MV-4-11 (cell line): ENCODE measurements at regions not wholly inside any gene's neighbourhood (a gene's known extent, or its start where the extent isn't known, plus 50 kb on each side); places are given as distances from the start of the nearest gene placed in this dataset.
A peak's percentile ranks its signal among the peaks of the same experiment; 100 is the strongest.

Experiments used
- DNase-seq: peaks from one replicate; lab custom pipeline; 2025; lab: John Stamatoyannopoulos, UW

DNA sequence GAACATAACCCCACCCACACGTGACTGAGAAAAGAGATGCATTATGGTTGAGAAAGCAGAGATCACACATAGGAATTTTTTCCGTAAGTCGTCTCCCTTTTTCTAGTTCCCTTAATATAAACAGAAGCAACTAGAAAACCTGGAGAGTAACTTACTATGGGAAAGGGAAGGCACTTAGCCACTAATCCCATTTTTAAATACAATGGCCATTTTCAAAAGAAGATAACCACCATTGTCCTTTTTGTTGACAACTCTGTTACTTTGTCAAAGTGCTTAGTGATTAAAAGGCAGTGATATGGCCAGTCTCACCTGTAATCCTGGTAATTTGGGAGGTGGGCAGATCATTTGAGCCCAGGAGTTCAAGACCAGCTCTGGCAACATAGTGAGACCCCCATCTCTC is 184.4 kb upstream of the UMPS start:
- DNase-seq: no peak

DNA sequence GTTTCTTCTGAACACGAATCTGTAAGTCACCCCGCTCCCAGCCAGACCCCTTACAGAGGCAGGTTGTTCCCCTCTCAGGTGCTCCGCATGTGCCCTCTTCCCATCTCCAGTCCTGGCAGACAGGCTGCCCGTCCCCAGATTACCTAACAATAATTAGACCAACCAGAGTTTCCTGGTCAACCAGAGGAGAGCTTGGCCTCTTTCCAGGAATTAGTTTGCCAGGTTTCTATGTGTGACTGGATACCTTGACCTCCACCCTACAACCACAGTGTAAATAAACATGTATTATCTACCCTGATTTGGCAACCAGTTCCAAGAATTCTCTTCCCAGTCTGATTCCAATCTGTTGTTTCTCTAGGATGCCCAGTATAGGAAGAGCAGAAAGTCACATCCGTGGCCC is 178.0 kb upstream of the UMPS start:
- no peak for DNase-seq

DNA sequence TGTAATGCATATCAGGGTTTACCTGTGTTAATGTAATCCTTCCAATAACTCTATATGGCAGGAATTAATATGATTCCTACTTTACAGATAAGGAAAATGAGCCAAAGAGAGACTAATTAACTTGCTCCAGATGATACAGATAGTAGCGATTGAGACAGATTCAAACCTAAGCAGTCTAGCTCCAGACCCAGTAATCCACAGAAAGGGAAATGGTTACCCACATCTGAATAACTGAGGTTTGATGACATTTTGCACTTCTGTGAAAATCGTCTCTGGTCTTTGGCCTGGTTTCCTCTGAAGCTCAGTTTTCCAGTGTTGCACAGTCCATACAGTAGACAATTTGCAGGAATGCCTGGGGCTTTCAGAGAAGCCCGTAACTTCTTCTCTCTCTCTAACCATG is 177.1 kb upstream of the UMPS start:
- DNase-seq: peak; percentile 45

DNA sequence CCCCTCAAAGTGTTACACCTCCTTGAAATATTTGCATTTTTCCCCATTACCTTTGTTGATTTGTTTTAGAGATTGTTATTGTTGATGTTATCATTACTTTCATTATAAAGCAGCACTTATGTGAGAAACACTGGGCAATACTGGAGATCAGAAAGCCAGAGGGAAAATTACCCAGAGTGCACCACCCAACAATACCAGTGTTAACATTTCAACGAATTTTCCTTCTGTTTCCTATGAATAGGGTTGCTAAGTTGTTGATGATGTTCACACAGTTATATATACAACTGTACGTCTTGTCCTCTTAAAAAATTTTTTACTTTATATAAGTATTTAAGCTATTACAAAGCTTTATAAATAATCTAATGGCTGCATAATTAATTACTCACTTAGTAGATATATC is 173.6 kb upstream of the UMPS start:
- DNase-seq: no peak

DNA sequence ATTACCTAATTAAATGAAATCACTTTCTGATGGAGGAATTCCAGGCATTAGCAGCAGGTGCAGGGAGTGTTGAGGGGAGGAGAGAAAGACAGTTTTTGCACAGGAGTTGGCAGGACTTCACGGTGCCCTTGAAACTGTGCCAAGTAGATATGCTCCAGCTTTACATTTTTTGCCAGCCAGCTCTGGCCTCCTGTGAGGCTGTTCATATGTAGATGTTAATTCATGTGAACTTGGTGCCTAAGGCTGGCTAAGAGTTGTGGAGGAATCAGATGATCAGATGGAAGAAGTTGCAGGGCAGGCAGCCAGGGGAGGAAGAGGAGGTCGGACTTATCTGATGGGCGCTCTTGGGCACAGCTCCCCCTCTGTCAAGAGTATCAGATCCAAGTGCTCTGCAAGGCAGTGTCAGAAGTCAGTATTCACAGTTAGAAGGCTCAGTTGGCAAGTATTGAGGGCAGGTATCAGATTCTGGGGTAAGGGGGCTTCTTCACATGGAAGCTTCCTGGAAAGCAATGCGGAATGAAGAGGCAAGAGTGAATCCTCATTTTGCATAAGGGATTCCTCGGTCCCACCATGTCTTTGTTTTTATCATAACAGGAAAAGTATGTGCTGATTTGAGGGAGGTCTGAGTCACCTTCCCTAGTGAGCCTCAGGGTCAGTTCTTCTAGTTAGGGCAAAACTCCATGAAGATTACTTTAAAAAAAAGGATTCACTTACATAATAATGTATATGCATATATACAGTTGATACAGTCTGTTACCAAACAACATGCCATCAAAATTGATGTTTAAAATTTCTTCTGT is 172.6 kb upstream of the UMPS start:
- DNase-seq: no peak

DNA sequence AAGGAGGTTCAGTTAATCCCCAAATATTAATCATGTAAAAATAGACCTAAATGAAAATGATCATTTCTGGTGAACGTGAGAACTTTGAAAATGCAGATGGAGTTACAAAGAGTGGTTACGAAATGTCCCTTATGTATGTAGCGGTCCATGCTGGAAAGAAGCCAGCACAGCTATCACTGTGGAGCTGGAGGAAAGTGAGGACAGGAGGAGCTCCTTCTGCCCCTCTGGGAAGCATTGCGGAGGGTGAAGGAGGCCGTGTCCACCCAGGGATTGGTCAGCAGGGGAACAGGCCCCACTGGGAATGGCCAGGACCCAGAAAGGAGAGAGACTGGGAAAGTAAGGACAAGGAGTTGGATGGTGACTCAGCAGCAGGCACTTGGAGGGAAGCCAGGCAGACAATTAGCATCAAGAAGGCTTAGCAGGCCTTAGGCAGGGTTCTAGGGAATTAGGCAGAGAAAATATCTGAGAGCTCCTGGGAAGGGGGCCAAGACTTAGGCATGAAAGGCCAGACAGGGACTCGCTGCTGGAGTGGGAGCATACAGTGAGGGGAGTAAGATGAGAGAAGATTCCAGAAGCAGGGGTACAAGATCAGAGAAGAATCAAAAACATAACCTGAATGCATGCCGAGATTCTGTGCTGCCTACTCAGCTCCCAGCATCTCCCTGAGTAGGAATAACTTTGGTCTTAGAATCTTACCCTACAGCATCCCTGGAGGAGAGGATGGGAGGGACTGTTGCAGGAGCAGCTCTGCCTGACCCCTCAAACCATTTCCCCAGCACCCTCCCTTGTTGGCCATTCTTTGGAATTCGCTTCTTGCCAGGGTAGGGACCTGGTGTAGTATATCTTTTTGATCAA is 171.0 kb upstream of the UMPS start:
- peak; percentile 15 for DNase-seq

DNA sequence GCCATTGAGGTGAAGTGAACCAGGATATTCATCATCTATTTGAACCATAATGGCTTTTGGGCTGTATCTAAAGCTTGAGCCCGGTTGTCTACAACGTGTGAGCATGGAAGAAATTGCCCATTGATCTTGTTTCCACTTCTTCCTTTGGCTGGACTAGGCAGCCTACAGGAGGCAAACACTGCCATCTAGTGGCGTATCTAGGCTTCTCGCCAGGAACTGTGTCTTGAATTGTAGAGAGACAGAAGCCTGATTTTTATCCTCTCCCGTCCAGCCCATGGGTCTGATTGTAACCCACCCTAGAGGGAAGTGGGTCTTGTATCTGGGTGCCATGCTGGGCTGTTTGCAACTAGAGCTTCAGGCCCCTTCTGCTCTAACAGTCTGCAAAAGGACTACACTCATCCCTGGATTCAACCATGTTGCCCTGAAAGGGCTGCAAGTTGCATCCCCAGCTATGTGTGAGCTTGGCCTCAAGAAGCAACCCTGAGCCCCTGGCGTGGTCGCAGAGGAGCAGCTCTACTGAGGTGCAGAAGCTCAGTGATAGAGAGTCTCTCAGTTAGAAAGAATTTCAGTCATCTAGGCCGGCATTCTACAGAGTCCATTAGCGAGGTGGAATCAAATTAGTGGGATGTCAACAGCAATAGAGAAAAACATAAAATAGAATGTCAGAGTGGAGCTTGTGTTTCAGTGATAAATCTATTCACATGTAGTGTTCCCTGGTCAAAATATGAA is 170.2 kb upstream of the UMPS start:
- peak; percentile 61 for DNase-seq

DNA sequence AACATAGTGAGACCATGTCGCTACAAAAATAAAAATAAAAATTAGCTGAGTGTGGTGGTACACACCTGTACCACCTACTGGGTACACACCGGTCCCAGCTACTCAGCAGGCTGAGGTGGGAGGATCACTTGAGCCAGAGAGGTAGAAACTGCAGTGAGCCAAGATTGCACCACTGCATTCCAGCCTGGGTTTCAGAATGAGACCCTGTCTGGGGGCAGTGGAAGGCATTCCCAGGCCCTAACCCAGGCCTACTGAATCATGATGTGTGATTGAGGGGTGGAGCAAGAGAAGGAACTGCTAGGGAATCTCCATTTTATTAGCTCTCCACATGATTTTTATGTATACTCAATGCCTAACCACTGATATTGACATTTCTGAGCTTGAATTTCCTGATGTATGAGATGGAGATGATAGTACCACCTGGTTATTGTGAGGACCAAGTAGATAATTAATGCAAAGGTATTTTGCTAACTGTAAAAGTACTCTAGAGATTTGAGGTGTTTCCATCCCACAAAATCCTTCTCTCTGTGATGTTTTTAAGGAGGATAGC is 169.5 kb upstream of the UMPS start:
- DNase-seq: no peak

DNA sequence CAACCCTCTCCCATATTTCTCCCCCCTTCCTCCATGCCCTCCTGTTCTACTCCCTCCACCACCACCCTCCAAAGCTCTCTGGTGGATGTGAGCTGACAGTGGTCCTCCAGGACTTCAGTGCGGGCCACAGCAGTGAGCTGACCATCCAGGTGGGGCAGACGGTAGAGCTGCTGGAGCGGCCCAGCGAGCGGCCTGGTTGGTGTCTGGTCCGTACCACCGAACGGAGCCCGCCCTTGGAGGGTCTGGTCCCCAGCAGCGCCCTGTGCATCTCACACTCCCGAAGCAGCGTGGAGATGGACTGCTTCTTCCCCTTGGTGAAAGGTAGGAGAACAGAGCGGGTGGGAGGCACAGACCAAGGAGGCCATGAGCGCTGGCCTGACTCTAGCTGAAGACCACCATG is 167.5 kb upstream of the UMPS start:
- no peak for DNase-seq

DNA sequence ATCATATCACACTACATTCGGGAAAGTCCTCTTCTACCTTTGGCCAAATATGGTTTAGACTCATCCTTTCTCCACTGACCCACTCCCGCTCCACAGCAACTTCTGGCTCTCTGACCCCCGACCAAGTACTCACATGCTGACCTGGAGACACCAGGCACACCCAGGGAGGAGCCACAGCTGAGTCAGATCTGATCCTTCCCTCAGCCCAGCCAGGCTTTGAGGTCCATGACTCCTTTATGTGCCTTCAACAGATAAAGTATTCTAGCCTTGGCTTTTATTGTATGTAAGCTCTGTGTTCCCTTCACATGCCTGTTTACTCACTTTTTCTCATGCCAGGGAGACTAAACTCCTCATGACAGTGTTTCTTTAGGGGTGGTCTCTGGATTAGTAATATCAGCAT is 166.9 kb upstream of the UMPS start:
- DNase-seq: no peak

DNA sequence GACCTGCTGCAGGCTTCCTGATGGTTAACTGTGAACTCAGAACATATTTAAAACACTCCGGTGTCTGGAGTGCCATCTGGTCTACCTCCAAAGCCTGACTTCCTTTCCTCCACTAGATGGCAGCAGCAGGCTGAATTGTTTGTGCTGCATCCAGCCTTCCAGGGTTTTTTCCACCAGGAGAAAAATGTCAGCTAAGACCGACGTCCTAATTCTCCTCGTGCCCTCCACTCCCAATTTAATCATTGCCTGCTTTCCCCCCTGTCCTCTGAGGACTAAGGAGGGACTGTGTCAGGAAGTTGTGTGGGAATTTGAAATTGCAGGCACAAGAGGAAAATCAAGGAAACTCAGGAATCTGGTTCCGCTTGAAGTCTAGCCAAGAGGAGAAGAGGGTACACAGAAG is 165.2 kb upstream of the UMPS start:
- DNase-seq: peak; percentile 22

DNA sequence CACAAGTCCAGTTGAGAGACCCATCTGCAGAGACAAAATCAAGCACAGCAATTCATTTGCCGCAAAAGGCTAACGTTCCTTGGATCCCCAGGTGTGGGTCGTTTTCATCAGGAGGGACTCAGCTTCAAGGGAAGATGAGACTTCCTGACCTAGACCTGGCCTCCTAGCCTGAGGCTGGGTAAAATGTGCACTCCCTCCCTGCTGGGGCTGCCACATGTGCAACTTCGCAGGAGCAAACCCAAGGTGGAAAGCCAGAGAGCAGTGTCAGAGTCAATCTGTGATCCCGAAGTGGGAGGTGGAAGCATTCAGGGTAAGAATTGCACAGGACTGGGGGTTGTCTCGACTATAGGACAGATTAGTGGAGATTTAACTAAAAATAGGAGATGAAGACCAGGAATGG is 164.7 kb upstream of the UMPS start:
- no peak for DNase-seq

DNA sequence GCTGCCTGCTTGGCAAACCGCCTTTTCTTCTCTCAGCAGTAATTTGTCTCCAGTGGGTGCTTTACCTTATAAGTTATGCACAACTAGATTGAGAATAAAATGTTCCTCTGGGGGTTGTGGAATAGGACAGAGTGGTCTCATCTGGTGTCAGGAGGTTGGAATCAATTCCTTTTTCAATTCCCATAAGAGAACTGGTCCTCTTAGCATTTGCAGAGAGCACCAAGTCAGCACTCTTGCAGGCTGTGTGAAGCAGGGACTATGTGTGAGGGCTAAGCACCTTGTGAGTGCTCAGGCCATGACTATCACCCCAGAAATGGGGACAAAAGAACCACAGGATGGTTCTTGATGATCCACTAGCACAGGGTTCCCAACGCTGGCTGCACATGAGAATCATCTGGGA is 163.6 kb upstream of the UMPS start:
- DNase-seq: no peak

DNA sequence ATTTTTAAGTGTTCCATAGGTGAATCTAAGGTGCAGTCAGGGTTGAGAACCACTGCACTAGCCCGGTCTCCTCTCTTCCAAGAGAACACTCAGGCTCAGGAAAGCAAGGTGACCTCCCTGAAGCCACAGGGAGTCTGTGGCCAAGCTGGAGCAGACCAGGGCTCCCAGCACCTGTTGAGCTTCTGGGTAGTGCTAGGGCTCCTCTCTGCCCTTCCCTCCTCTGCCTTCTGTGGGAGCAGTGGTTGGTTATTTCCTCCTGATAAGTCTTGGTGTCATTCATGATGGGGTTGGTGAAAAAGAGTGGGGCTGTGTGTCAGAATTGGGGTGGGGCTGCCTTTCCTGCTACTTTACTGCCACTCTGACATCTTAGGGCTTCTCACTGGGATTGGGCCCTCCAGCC is 163.1 kb upstream of the UMPS start:
- DNase-seq: no peak

DNA sequence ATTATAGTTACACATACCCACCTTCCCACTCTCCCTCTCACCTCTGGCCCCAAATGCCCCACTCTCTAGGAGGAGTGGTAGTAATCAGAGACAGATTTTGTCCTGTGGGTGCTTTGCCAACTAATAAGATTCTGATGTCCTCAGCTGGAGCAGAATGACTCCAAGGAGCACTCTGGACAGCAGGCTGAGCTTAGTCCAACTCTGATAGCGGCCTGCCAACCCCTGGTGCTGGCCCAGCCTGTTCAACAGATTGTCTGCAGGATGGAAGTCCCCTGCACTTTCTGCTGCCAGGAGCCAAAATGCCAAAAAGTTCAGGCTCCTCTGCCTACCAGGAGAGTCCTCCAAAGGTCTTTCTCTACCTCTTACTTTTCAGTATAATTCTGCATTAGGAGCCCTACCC is 160.5 kb upstream of the UMPS start:
- DNase-seq: no peak

DNA sequence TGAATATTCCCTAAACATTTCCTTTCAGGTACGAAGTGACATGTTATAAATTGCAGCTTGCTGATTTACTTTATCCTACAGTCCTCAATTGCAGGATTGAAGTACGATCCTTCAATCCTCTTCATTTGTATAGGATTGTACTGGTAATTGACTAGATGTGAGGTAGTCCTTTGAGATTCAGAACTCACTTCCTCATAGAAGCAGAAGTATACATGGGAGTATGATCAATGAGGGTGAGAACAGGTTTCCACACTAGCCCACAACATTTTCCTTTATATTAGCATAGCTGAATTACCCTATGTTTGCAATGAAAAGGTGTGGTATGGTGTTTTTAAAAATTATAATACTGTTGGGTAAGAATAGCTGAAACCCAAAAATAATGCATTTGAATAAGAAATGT is 160.0 kb upstream of the UMPS start:
- DNase-seq: peak; percentile 13

DNA sequence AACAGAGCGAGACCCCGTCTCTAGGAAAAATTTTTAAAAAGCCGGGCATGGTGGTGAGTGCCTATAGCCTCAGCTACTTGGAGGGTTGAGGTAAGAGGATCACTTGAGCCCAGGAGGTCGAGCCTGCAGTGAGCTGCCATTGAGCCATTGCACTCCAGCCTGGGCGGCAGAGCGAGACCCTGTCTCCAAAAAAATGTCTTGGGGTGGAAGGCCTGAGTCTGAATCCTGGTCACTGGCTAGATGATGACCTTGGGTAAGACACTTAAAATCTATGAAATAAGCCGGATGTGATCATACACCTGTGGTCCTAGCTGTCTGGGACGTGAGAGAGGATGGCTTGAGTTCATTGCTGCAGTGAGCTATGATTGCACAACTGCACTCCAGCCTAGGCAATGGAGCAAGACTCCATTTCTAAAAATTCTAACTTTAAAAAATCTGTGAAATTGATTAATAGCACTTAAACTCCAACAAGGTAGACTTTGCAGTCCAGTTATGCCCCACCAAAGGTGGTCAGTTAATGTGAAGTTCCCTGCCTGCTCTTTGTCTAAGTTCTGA is 157.3 kb upstream of the UMPS start:
- DNase-seq: no peak

DNA sequence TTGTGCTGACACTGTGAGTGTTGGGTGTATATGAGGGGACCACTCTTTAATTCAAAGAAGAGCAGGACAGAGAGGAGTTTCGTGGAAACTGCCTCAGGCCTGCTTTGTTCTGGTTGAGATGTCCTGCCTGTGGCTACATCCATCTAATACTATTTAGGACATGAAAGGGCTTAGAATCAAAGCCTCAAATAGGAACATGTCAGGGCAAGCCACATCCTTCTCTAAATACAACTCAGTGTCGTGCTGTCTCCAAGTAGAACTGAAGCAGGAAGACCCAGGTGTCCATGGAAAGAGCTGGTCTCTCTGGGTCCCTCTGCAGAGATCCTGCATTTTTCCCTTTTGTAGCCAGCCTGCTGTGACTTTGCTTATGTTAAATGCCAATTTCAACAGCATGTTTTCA is 156.2 kb upstream of the UMPS start:
- no peak for DNase-seq

DNA sequence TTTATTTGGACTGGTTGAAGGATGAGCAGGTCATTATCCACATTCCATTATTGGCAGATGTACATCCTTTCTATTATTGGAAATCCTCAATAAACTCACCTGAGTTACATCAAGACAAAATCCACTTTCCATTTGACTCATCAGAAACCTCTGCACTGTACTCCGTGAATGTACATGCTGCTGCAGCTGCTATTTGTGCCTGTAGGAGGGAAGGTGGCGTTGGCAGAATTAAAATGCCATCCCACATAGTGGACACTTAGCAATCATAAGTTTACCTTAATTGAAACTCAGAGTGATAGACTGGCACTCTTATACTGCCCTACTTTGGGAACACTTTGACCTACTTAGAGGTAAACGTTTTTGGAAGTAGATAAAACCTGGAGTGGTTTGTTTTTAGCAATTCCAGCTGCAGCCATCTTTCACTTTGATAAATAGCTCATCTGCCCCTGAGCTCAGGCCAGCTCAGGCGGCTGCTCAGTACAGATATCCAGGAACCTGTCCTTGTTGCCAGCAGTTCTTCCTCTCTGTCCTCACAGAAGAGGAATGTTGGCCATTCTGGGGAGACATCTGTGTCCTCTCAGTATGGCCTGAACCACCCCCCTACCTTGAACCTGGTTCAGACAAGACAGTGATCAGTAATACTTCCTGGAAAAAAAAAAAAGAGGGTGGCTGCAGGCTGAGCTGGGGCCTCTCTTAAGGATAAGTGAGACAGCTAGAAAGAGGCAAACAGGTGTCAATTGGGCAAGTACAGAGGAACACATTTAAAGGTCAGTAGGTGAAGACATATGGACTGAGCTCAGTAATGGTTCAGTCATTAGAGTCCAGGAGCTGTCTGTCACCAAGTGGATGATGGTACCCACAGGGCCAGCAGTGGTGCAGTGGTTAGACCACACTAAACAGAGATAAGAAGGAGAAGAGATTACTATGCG is 153.4 kb upstream of the UMPS start:
- DNase-seq: no peak

DNA sequence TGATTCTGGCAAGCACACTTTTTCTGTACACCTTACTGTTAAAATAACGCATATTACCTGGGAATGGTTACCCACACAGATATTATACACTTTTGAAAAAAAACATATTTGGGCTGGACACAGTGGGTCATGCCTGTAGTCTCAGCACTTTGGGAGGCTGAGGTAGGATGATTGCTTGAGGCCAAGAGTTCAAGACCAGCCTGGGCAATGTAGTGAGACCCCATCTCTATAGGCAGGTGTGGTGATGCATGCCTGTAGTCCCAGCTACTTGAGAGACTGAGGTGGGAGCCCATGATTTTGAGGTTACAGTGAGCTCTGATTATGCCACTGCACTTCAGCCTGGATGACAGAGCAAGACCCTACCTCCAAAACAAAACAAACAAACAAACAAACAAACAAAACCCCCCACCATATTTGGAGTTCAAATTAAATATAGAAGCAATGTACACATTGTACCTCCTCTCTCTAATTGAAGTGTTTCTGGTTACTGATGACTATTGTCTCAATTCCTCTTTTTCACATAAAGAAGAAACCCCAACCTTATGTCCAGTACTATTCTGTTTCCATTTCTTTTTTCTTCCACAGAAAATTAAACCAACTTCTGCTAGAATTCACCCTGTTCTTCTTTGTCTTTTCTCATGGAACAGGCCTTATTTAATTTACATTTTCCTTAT is 152.6 kb upstream of the UMPS start:
- DNase-seq: peak; percentile 39

DNA sequence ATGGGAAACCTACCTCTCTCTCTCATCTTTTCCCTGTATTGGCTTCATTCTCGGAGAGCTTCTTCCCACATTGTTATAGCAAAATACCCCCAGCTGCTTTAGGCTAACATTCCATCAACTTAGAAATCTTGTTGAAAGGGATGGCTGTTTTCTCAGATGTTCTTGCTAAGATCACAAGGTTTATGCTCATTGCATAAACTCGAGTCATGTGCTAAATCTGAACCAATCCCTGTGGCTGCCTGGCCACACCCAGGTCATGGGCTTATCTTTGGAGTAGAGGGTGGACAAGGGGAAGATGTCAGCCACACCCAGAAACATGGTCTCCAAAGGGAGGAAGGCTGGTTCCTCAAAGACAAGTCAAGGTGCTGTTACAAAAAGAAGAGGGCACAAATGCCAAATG is 150.6 kb upstream of the UMPS start:
- DNase-seq: no peak
